HuH-7.5 (cell line): ENCODE measurements at regions not wholly inside any gene's neighbourhood (a gene's known extent, or its start where the extent isn't known, plus 50 kb on each side); places are given as distances from the start of the nearest gene placed in this dataset.

Experiments used
- DNase-seq: peaks from one replicate; pipeline ENCODE4 v3.0.0; 2011; ENCODE audit warnings: low spot score

GRCh38 chr5:98564836-98565235 is 208.6 kb upstream of the RGMB start:
- DNase-seq: no peak

- no peak for DNase-seq
Measured at GRCh38 chr5:98568336-98568735, 205.1 kb upstream of the RGMB start.

- DNase-seq: no peak
Measured at GRCh38 chr5:98569288-98569687, 204.2 kb upstream of the RGMB start.

GRCh38 chr5:98570010-98570409 is 203.5 kb upstream of the RGMB start:
- no peak for DNase-seq

- no peak for DNase-seq
Measured at GRCh38 chr5:98570661-98571191, 202.7 kb upstream of the RGMB start.

- DNase-seq: no peak
Measured at GRCh38 chr5:98573834-98574320, 199.6 kb upstream of the RGMB start.

GRCh38 chr5:98576275-98576674 is 197.2 kb upstream of the RGMB start:
- no peak for DNase-seq

GRCh38 chr5:98578438-98578837 is 195.0 kb upstream of the RGMB start:
- DNase-seq: no peak

GRCh38 chr5:98581112-98581997 is 192.1 kb upstream of the RGMB start:
- DNase-seq: no peak

- no peak for DNase-seq
Measured at GRCh38 chr5:98583586-98583985, 189.9 kb upstream of the RGMB start.

- no peak for DNase-seq
Measured at GRCh38 chr5:98585661-98586310, 187.7 kb upstream of the RGMB start.

- DNase-seq: no peak
Measured at GRCh38 chr5:98586581-98586980, 186.9 kb upstream of the RGMB start.

- no peak for DNase-seq
Measured at GRCh38 chr5:98587166-98587565, 186.3 kb upstream of the RGMB start.

- no peak for DNase-seq
Measured at GRCh38 chr5:98588215-98588614, 185.2 kb upstream of the RGMB start.

GRCh38 chr5:98593418-98593817 is 180.0 kb upstream of the RGMB start:
- no peak for DNase-seq

GRCh38 chr5:98594098-98594497 is 179.4 kb upstream of the RGMB start:
- DNase-seq: no peak

GRCh38 chr5:98599016-98599415 is 174.4 kb upstream of the RGMB start:
- DNase-seq: no peak

- DNase-seq: no peak
Measured at GRCh38 chr5:98602534-98603112, 170.8 kb upstream of the RGMB start.

GRCh38 chr5:98603456-98603855 is 170.0 kb upstream of the RGMB start:
- no peak for DNase-seq

GRCh38 chr5:98604301-98604700 is 169.2 kb upstream of the RGMB start:
- no peak for DNase-seq

GRCh38 chr5:98604721-98605425 is 168.6 kb upstream of the RGMB start:
- DNase-seq: no peak

- DNase-seq: no peak
Measured at GRCh38 chr5:98605426-98605825, 168.0 kb upstream of the RGMB start.
